GM23338 (cell line): ENCODE measurements at regions not wholly inside any gene's neighbourhood (a gene's known extent, or its start where the extent isn't known, plus 50 kb on each side); places are given as distances from the start of the nearest gene placed in this dataset.
A peak's percentile ranks its signal among the peaks of the same experiment; 100 is the strongest.

ENCODE experiments used
- ATAC-seq: fragments of 200-7000 bp; cut with Tn5 transposase; 3 replicates; pipeline ENCODE4 v1.9.1; 2020
- DNase-seq: peaks from one replicate; pipeline ENCODE4 v3.0.0-alpha.2; 2015; ENCODE audit warnings: low spot score
- H2AFZ ChIP-seq: fragments of 200-600 bp; sonication (generic); 2 replicates; pipeline ENCODE4 v1.8.0; 2016; ENCODE audit warnings: antibody characterized with exemption, mild to moderate bottlenecking, moderate library complexity
- H3F3A ChIP-seq: fragments of 200-600 bp; sonication (generic); replicated peaks from 2 replicates; pipeline ENCODE4 v1.8.0; 2017; ENCODE audit warnings: antibody characterized with exemption, mixed run types, low read depth
- H3K27ac ChIP-seq: fragments of 200-600 bp; sonication (generic); 2 replicates; pipeline ENCODE4 v1.6.1; 2016; ENCODE audit warnings: low read depth
- H3K27me3 ChIP-seq: fragments of 200-600 bp; sonication (generic); 2 replicates; pipeline ENCODE4 v1.8.0; 2016; ENCODE audit warnings: mild to moderate bottlenecking, mixed run types, moderate library complexity; ENCODE audit not compliant: insufficient read depth
- H3K36me3 ChIP-seq: fragments of 200-600 bp; sonication (generic); 2 replicates; pipeline ENCODE4 v1.8.0; 2016; ENCODE audit warnings: mild to moderate bottlenecking; ENCODE audit not compliant: insufficient read depth
- H3K4me1 ChIP-seq: fragments of 200-600 bp; sonication (generic); 2 replicates; pipeline ENCODE4 v1.8.0; 2016; ENCODE audit warnings: mild to moderate bottlenecking, moderate library complexity; ENCODE audit not compliant: insufficient read depth
- H3K4me2 ChIP-seq: fragments of 200-600 bp; sonication (generic); 2 replicates; pipeline ENCODE4 v1.7.1; 2017; ENCODE audit warnings: mixed run types
- H3K4me3 ChIP-seq: fragments of 200-600 bp; sonication (generic); 2 replicates; pipeline ENCODE4 v1.6.1; 2016; ENCODE audit warnings: mixed run types
- H3K79me2 ChIP-seq: fragments of 200-600 bp; sonication (generic); replicated peaks from 2 replicates; pipeline ENCODE4 v1.8.0; 2017; ENCODE audit warnings: mild to moderate bottlenecking; ENCODE audit not compliant: insufficient read depth
- H3K9me2 ChIP-seq: fragments of 200-600 bp; sonication (generic); 2 replicates; pipeline ENCODE4 v1.8.0; 2017; ENCODE audit not compliant: insufficient read depth
- H4K20me1 ChIP-seq: fragments of 200-600 bp; sonication (generic); replicated peaks from 2 replicates; pipeline ENCODE4 v1.8.0; 2017; ENCODE audit warnings: mild to moderate bottlenecking; ENCODE audit not compliant: insufficient read depth
- H3K27ac Mint-ChIP-seq: 2 replicates; pipeline ENCODE4 v1.8.0; 2020; ENCODE audit warnings: inconsistent platforms, mild to moderate bottlenecking, moderate library complexity, mixed read lengths
- H3K27me3 Mint-ChIP-seq: 3 replicates; pipeline ENCODE4 v1.8.0; 2022; ENCODE audit warnings: low read depth, mild to moderate bottlenecking, moderate library complexity, mixed read lengths, inconsistent platforms; ENCODE audit not compliant: insufficient read depth, poor library complexity
- H3K36me3 Mint-ChIP-seq: 3 replicates; pipeline ENCODE4 v1.8.0; 2021; ENCODE audit warnings: low read depth, mild to moderate bottlenecking, inconsistent platforms, moderate library complexity, mixed read lengths
- H3K4me1 Mint-ChIP-seq: 3 replicates; pipeline ENCODE4 v1.8.0; 2020; ENCODE audit warnings: mild to moderate bottlenecking, inconsistent platforms, mixed read lengths
- H3K4me3 Mint-ChIP-seq: 3 replicates; pipeline ENCODE4 v1.8.0; 2021; ENCODE audit warnings: moderate library complexity, mild to moderate bottlenecking, inconsistent platforms, mixed read lengths
- H3K9me3 Mint-ChIP-seq: 3 replicates; pipeline ENCODE4 v1.8.0; 2020; ENCODE audit warnings: moderate library complexity, mild to moderate bottlenecking, inconsistent platforms, mixed read lengths
- CREB1 ChIP-seq: fragments of 250-450 bp; sonication (Bioruptor Pico); IDR thresholded peaks from 2 replicates; pipeline ENCODE4 v1.5.0; 2020; ENCODE audit warnings: low read depth, mild to moderate bottlenecking, moderate library complexity
- CTCF ChIP-seq, 2 experiments: fragments of 200-600 bp in 1 of 2; sonication (generic) in 1 of 2; conservative IDR thresholded peaks; 2 replicates each; pipeline versions ENCODE4 v1.5.1 to v1.6.1; 2016 to 2017; ENCODE audit warnings: antibody characterized with exemption in 2 of 2, low read depth in 2 of 2, mild to moderate bottlenecking in 2 of 2, moderate library complexity in 1 of 2
- EZH2 ChIP-seq: fragments of 200-600 bp; sonication (generic); IDR thresholded peaks from one replicate; pipeline ENCODE4 v1.8.0; 2017; ENCODE audit warnings: antibody characterized with exemption, mild to moderate bottlenecking, low read depth; ENCODE audit not compliant: unreplicated experiment
- JUNB ChIP-seq: IDR thresholded peaks from one replicate; pipeline ENCODE4 v1.6.1; 2016; ENCODE audit warnings: antibody characterized with exemption; ENCODE audit not compliant: unreplicated experiment
- NANOG ChIP-seq: IDR thresholded peaks from 2 replicates; pipeline ENCODE4 v1.6.1; 2016; ENCODE audit warnings: antibody characterized with exemption, borderline replicate concordance
- POLR2AphosphoS5 ChIP-seq: IDR thresholded peaks from 2 replicates; pipeline ENCODE4 v1.6.1; 2016; ENCODE audit warnings: antibody characterized with exemption, low read depth
- STAT1 ChIP-seq: IDR thresholded peaks from one replicate; pipeline ENCODE4 v1.6.1; 2016; ENCODE audit warnings: antibody characterized with exemption; ENCODE audit not compliant: unreplicated experiment
- ZNF462 ChIP-seq: fragments of 250-450 bp; sonication (Bioruptor Pico); IDR thresholded peaks from 2 replicates; pipeline ENCODE4 v1.5.0; 2020; ENCODE audit warnings: mild to moderate bottlenecking, moderate library complexity
- TF ChIP-seq, protein P1 (sequence below): IDR thresholded peaks from 2 replicates; pipeline ENCODE4 v1.6.1; 2016; ENCODE audit warnings: antibody characterized with exemption

GRCh38 chr11:95605271-95605940 lies 184.2 kb downstream of the FAM76B start (continued):
- no peak for TF ChIP-seq EZH2
- TF ChIP-seq ZNF462 (CRISPR knock-in tag): no peak
- TF ChIP-seq CTCF (conservative IDR thresholded peaks at IDR 0.05; ENCODE audit: low read depth in 2 of 2): no peak
- TF ChIP-seq CREB1 (CRISPR knock-in tag): no peak

DNA sequence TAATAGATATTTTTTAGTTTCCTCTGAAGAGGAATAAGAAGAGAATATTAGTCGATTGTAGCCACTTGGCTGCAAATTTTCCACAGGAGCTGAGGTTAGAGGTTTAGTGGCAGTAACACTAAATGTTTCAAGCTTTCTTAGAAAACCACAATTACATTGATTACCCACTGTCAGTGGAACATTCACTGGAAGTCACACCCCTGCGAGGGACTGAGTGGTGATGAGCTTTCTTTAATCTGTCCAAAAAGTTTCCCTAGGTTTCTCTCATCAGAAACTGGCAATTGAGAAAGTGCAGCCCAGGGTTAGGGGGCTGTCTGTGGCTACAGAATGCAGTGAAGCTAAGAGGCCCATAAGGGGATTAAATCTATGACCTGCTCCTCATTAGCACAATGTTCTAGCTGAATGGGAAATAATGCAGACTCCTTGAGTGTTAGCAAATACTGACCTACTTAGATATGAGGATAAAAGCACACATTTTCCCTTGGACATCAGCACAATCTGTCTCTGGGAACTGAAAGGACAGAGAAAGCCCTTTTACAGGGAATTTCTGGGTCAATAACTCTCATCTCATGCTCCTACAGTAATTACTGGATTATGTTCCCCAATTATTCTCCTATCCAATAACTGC lies 189.5 kb downstream of the FAM76B start:
- no peaks in the 10 kb centered on the region for H3K9me2 ChIP-seq
- no peak overlapping the region for H3K4me3 Mint-ChIP-seq
- no peaks in the 10 kb centered on the region for H3K79me2 ChIP-seq
- DNase-seq (no peak), ATAC-seq (no peak)
- no peaks in the 10 kb centered on the region for H3K36me3 ChIP-seq
- no peaks in the 10 kb centered on the region for H3K4me1 ChIP-seq
- peaks cover 2% of the 10 kb centered on the region for H3K27me3 Mint-ChIP-seq
- no peaks in the 10 kb centered on the region for H3K27me3 ChIP-seq
- no peaks in the 10 kb centered on the region for H4K20me1 ChIP-seq
- H3K27ac Mint-ChIP-seq: no peak overlapping the region
- H2AFZ ChIP-seq: peak overlapping the region; percentile 8; the same call in 1 of the 2 replicates
- H3K4me3 ChIP-seq: no peak overlapping the region
- no peaks in the 10 kb centered on the region for H3K36me3 Mint-ChIP-seq
- H3K4me1 Mint-ChIP-seq: no peaks in the 10 kb centered on the region
- no peak overlapping the region for H3K27ac ChIP-seq
- no peaks in the 10 kb centered on the region for H3F3A ChIP-seq
- no peaks in the 10 kb centered on the region; the same call in 2 of the 3 replicates for H3K9me3 Mint-ChIP-seq
- H3K4me2 ChIP-seq: no peak overlapping the region
- TF ChIP-seq JUNB (no peak), STAT1 (no peak), CREB1 (CRISPR knock-in tag) (no peak), POLR2AphosphoS5 (no peak), NANOG (no peak), CTCF (conservative IDR thresholded peaks at IDR 0.05; ENCODE audit: low read depth in 2 of 2) (no peak)
- TF ChIP-seq, protein P1, sequence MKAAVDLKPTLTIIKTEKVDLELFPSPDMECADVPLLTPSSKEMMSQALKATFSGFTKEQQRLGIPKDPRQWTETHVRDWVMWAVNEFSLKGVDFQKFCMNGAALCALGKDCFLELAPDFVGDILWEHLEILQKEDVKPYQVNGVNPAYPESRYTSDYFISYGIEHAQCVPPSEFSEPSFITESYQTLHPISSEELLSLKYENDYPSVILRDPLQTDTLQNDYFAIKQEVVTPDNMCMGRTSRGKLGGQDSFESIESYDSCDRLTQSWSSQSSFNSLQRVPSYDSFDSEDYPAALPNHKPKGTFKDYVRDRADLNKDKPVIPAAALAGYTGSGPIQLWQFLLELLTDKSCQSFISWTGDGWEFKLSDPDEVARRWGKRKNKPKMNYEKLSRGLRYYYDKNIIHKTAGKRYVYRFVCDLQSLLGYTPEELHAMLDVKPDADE: no peak
